ENCODE measurements at regions not wholly inside any gene's neighbourhood (a gene's known extent, or its start where the extent isn't known, plus 50 kb on each side); places are given as distances from the start of the nearest gene placed in this dataset.

DNA sequence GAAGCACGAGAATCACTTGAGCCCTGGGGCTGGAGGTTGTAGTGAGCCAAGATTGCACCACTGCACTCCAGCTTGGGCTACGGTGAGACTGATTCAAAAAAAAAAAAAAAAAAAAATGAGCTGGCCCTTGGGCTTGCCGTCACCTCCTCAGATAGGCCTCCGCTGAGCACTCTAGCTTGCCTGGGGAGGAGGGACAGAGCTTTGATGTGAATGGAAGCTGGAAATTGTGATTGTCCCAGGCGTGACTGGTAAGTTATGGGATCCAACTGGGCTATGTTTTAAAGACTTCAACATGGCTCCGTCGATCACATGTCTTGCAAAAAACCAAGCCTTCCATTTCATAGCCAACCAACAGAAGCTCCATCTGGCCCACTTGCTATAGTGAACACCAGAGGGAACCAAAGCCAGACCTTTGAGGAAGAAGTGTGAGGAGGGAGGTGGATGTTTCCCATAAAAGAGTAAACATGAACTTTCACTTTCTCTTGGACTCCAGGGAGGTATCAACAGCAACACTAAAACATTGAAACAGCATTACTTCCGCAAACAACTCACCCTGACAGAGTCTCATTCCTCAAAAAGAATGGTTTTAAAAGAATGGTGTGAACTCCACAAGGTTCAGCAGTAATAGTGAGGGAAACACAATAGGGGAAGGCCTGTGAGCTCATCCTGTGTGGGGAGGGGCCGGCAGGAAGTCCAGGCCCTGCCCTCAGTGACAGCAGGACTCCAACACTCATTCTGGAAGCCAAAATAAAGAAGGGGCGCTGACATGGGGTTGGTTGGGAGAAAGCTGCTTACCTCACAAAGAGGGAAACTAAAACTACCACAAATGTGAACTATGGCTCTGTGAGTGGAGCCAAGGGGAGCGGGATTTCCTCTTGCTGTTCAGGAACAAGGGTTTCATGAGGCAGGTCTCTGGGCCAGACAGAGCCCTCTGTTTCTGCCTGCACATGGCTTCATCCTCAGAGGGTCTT, 59.2 kb upstream of the IL12A start:
- DNase-seq (ENCODE audit: low read depth) = peak; percentile 54

- DNase-seq (ENCODE audit: low read depth) = no peak
These were observed 54.4 kb upstream of the IL12A start for GRCh38 chr3:159934216-159934615.

DNA sequence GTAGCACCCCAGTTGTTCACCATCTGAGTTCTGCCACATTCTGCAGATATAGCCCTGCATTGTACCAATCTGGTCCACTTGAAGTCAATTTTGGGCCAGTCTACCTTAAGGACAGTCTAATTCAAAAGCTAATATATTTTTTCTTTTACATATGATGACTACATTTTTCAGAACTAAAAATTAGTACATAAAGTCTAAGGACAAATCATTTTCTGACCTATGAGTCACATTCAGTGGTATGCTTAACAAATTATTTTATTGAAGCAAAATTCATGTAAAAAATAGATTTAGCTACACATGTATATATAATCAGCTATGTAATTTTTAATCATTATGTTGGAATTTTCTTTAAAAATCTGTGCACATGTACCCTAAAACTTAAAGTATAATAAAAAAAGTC, 52.1 kb upstream of the IL12A start:
- DNase-seq (ENCODE audit: low read depth) = no peak

DNA sequence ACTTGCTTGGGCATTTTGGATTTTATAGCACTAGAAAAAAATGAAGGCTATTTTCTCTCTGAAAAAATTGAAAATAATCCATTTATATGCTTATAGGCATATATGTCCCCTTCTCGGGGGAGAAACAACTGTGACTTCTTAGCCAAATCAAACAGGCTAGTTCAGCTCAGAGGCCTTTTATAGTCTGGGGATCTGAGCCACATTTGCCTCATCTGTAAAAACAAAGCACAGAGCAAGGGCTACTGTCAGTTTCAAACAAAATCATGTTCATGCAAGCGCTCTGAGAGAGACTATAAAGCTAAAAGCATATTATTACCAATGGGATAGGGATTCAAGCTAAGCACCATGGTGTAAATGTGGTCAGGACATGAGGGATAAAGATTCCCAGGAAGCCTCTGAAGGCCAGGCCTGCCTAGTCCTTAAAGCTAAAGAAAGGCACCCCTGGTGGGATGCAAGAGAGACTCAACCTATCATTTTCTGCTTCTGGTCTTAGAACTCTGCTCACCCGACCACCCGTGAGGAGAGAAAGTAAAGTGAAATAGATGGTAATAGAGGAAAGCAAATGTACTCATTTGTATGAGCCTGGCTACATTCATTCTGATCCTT, 51.0 kb upstream of the IL12A start:
- no peak for DNase-seq (ENCODE audit: low read depth)

GRCh38 chr3:159938714-159939113, 49.9 kb upstream of the IL12A start:
- no peak for DNase-seq (ENCODE audit: low read depth)

Data from non-pigmented ciliary epithelial cell (primary cell).